Nephron progenitor cell (in vitro differentiated cells): ENCODE measurements at regions not wholly inside any gene's neighbourhood (a gene's known extent, or its start where the extent isn't known, plus 50 kb on each side); places are given as distances from the start of the nearest gene placed in this dataset.

ENCODE experiments used
- DNase-seq: peaks from one replicate; pipeline ENCODE4 v3.0.0; 2021
- H3K27ac Mint-ChIP-seq: 2 replicates; pipeline ENCODE4 v1.8.0; 2021; ENCODE audit warnings: mild to moderate bottlenecking, moderate library complexity, mixed read lengths
- H3K27me3 Mint-ChIP-seq: 2 replicates; pipeline ENCODE4 v1.8.0; 2021; ENCODE audit warnings: mild to moderate bottlenecking, low read depth, mixed read lengths; ENCODE audit not compliant: poor library complexity
- H3K36me3 Mint-ChIP-seq: 2 replicates; pipeline ENCODE4 v1.8.0; 2021; ENCODE audit warnings: low read depth, mixed read lengths
- H3K4me1 Mint-ChIP-seq: 2 replicates; pipeline ENCODE4 v1.8.0; 2021; ENCODE audit warnings: mixed read lengths
- H3K4me3 Mint-ChIP-seq: 2 replicates; pipeline ENCODE4 v1.8.0; 2021; ENCODE audit warnings: mild to moderate bottlenecking, moderate library complexity, mixed read lengths
- H3K9me3 Mint-ChIP-seq: 2 replicates; pipeline ENCODE4 v1.8.0; 2021; ENCODE audit warnings: mild to moderate bottlenecking, moderate library complexity, mixed read lengths
- TF ChIP-seq, protein P1 (sequence below): fragments of 200-600 bp; sonication (generic); IDR thresholded peaks from 2 replicates; pipeline ENCODE4 v1.5.0; 2021; ENCODE audit warnings: antibody characterized with exemption

DNA sequence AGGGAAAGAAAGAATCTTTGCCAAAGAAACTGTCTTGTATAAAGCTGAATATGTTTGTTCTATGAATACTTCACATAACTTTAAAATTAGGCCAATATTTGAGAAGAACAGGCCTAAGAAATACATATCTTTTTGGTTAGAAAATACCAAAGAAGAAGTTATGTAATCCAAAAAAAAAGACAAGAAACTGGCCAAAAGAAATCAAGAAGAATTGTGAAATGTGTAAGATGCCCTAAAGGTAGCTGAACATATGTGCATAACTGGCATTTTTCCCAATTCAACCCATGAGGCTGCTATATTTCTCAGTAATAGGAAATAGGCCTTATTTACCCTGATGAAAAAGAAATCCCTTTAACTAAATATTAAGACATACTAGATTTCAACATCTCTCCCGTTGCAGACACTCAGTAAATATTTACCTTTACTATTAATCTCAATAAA is 290.0 kb downstream of the CETN3 start:
- DNase-seq = no peak
- H3K9me3 Mint-ChIP-seq = no peaks in the 10 kb centered on the region
- no peak overlapping the region for H3K27ac Mint-ChIP-seq
- peaks cover 2% of the 10 kb centered on the region for H3K27me3 Mint-ChIP-seq
- no peaks in the 10 kb centered on the region for H3K4me1 Mint-ChIP-seq
- TF ChIP-seq, protein P1, sequence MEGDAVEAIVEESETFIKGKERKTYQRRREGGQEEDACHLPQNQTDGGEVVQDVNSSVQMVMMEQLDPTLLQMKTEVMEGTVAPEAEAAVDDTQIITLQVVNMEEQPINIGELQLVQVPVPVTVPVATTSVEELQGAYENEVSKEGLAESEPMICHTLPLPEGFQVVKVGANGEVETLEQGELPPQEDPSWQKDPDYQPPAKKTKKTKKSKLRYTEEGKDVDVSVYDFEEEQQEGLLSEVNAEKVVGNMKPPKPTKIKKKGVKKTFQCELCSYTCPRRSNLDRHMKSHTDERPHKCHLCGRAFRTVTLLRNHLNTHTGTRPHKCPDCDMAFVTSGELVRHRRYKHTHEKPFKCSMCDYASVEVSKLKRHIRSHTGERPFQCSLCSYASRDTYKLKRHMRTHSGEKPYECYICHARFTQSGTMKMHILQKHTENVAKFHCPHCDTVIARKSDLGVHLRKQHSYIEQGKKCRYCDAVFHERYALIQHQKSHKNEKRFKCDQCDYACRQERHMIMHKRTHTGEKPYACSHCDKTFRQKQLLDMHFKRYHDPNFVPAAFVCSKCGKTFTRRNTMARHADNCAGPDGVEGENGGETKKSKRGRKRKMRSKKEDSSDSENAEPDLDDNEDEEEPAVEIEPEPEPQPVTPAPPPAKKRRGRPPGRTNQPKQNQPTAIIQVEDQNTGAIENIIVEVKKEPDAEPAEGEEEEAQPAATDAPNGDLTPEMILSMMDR = no peak
- no peaks in the 10 kb centered on the region for H3K36me3 Mint-ChIP-seq
- no peak overlapping the region for H3K4me3 Mint-ChIP-seq

DNA sequence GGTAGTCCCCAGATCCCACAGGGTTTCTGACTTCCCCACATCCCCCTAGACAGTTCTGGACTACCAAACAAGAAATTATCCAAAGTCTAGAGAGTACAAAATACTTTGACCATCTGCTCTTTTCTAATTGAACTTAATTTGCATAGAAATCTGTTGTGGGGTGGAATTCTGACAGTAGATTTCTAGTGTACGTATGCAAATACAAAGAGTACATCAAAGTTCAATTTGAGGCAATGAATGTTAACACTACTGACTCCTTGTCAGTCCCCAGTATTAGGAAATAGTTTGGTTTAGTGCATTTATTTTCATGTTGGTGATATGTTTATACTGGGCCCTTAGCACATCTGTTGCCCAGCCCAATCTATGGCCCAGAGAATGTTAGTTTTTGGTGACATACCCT is 292.6 kb downstream of the CETN3 start:
- Mint-ChIP-seq H3K9me3 (no peaks in the 10 kb centered on the region), H3K4me1 (no peaks in the 10 kb centered on the region), H3K36me3 (no peaks in the 10 kb centered on the region), H3K27ac (no peak overlapping the region), H3K4me3 (no peak overlapping the region), H3K27me3 (peaks cover 2% of the 10 kb centered on the region)
- DNase-seq = no peak
- TF ChIP-seq, protein P1 = no peak

DNA sequence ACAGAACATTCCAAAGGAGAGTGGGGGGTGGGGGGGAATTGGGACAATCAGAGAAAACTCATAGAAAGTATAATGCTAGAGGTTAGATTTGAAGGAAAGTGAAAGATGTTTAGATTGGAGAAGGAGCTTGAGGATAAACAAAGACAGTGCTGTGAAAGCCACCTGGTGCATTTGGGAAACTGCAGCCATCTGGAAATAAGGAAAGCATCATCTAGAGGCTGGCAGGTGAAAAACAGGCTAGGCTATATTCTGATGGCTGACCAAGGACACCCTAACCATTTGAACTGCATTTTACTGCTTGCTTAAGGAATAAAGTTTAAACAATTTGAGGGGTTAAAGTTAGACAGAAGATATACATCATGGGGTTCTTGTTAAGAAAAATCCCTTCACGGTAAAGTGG is 296.4 kb downstream of the CETN3 start:
- H3K9me3 Mint-ChIP-seq = no peaks in the 10 kb centered on the region
- TF ChIP-seq, protein P1 = no peak
- DNase-seq = no peak
- no peak overlapping the region for H3K4me3 Mint-ChIP-seq
- H3K27me3 Mint-ChIP-seq = peaks cover 2% of the 10 kb centered on the region
- no peaks in the 10 kb centered on the region for H3K36me3 Mint-ChIP-seq
- no peaks in the 10 kb centered on the region for H3K4me1 Mint-ChIP-seq
- no peak overlapping the region for H3K27ac Mint-ChIP-seq

DNA sequence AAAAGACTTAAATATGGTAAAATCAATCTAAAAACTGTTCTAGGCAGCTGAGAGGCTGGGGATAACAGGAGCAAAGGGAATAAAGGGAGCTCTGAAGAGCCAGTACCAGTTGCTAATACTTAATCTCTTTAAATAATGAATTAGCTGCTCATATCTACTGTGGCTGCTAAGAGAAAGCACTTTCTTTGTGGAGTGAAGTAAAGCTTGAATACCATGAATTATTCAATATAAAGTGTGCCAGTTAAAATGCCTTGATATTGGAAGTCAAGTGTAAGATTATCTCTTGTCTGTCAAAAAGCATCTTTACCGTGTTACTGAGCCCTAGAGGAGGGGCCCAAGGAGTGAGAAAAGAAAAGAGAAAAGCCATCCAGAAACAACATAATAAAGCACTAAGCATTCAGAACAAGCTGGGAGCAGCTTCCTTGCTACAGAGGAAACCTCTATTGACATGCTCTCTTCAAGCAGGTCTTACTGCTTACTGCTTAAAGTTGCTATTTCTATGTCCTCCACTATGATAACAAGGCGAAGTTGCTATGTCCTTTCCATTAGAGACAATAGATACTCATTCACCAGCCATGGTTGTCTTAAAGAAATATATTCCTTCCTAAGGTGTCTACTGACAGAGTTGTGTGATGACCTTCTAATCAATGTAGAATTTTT is 297.4 kb downstream of the CETN3 start:
- no peak for DNase-seq
- no peak overlapping the region for H3K27ac Mint-ChIP-seq
- no peaks in the 10 kb centered on the region for H3K36me3 Mint-ChIP-seq
- no peaks in the 10 kb centered on the region for H3K4me1 Mint-ChIP-seq
- H3K9me3 Mint-ChIP-seq = no peaks in the 10 kb centered on the region
- peaks cover 2% of the 10 kb centered on the region for H3K27me3 Mint-ChIP-seq
- no peak overlapping the region for H3K4me3 Mint-ChIP-seq
- TF ChIP-seq, protein P1 = no peak

DNA sequence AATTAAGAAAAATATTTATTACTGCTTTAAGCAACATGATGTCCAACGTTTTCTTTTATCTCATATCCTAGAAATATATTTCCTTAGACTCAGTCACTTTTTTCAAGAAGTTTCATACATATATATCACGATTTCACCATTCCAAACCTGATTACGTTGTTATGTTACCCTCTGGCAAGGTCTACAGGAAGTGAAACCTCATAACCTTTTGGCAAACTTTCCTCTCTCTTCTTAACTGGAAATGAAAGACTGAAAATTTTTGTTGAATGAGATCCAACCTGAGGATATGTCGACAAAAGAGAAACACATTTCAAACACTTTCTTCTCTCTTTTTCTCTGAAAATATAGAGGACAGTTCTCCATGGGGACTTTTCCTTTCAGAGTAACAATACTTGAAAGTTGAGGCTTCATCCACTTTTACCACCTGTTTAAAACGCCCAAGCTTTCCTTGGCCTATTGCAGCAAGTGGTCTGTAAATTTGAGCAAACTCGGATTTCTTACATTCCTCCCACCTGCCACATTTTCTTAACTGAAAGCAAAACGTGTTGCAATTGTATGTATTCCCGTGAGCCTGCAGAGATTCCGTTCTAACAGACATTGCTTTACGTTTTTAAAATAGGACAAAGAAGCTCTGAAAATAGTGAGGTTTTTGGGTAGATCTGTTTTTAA is 298.1 kb downstream of the CETN3 start:
- peaks cover 2% of the 10 kb centered on the region for H3K27me3 Mint-ChIP-seq
- H3K4me1 Mint-ChIP-seq = no peaks in the 10 kb centered on the region
- no peak overlapping the region for H3K27ac Mint-ChIP-seq
- no peak for DNase-seq
- H3K36me3 Mint-ChIP-seq = no peaks in the 10 kb centered on the region
- TF ChIP-seq, protein P1 = no peak
- H3K4me3 Mint-ChIP-seq = no peak overlapping the region
- no peaks in the 10 kb centered on the region for H3K9me3 Mint-ChIP-seq

DNA sequence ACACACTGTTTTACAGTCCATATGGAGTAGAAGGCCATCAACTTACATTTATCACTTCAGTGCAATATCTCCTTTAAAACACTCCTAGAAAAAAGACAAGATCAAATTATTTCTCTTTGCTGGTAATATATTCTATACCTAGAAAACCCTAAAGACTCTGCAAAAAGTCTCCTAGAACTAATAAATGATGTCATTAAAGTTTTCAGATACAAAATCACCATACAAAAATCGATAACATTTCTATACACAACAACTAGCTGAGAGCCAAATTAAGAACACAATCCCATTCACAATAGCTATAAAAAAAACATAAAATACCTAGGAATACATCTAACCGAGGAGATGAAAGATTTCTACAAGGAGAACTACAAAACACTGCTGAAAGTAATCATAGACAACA is 300.3 kb downstream of the CETN3 start:
- H3K27ac Mint-ChIP-seq = no peak overlapping the region

More for the DNA sequence above, 300.3 kb downstream of the CETN3 start:
- Mint-ChIP-seq H3K27me3 (no peaks in the 10 kb centered on the region), H3K9me3 (peaks cover 18% of the 10 kb centered on the region), H3K4me1 (no peaks in the 10 kb centered on the region), H3K4me3 (no peak overlapping the region), H3K36me3 (no peaks in the 10 kb centered on the region)
- TF ChIP-seq, protein P1 = no peak
- DNase-seq = no peak
